Skeletal muscle cell (primary cell): ENCODE measurements at regions not wholly inside any gene's neighbourhood (a gene's known extent, or its start where the extent isn't known, plus 50 kb on each side); places are given as distances from the start of the nearest gene placed in this dataset.
"Not testable (repeated sequence)": the region's sequence is repeated elsewhere in the genome, so short reads cannot be mapped to it uniquely, and the experiment has no call there.

Source experiments
- DNase-seq: peaks from one replicate; pipeline ENCODE4 v3.0.0-alpha.2; 2010; ENCODE audit warnings: low read depth
- H3K4me3 ChIP-seq: 2 replicates; pipeline ENCODE4 v1.5.1; 2011; ENCODE audit warnings: low read depth, mild to moderate bottlenecking, control low read depth, low read length, moderate library complexity

DNA sequence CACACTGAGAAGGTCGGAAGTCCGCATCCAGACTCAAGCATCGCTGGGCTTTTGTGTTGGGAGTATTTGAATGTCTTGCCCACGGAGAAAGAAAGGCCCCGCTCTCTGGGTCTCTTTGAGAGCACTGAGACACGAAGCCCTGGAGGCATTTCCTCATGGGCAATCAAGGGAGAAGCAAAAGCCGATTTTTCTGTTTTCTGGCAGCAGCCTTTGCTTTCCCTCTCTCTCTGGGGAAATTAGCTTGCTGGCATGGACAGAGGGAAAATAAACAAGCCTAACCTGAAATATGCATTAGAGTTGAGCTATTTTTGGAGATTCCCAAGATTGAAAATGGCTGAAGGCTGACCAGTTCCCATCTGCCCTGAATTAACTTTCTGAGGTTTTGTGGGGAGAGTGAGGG is 238.7 kb downstream of the HAPSTR1 start:
- DNase-seq: no peak
- H3K4me3 ChIP-seq: no peak overlapping the region

DNA sequence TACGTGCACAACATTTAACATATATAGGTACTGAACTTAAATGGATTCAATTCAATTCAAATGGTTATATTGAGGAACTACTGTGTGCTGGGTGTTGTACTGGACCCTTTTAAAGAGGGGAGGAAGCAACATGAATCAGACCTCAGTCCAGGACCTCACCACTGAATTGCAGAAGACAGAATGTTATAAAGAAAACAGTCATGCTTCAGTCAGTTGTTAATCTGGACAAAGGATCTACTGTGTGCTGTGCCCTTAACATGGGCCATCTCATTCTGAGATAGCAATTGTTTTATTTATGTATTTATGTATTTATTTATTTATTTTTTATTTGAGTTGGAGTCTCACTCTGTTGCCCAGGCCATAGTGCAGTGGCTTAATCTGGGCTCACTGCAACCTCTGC is 240.1 kb downstream of the HAPSTR1 start:
- no peak overlapping the region for H3K4me3 ChIP-seq
- no peak for DNase-seq

DNA sequence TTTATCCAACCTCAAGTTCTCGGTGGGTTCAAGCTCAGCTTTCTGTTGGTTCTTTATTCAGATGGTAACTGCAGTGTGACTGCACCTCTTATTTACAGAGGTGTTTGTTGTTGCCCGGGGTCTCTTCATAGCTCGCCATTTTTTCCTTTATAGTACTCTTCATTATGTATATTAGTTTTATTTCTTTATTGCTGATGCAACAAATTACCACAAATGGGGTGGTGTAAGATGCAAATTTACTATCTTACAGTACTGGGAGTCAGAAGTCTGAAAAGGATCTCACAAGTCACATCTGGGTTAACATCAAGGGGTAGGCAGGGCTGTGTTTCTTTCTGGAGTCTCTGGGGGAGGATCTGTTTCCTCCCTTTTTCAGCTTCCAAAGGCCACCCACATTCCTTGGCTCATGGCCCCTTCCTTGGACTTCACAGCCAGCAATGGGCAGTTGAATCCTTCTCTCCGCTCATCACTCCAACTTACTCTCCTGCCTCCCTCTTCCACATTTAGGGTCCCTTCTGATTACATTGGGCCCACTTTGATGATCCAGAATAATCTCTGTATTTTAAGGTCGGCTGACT is 241.2 kb downstream of the HAPSTR1 start:
- no peak for DNase-seq
- no peak overlapping the region for H3K4me3 ChIP-seq

DNA sequence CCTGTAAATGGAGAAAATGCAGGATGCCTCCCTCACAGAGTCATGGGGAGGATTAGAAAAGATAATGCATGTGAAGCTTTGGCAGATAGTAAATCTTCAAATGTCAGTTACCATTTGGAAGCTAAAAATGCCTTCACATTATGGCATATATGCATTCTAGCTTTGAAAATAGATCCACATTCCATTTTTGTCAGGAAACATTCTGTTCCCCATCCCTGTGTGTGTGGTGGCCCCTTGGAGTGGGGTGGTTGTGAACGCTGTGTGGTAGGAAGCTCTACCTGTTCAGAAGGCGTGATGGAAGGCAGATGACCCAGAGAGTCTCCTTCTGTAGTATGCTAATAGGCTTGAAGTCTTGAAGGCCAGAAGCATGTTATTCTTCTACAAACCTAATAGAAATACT is 242.0 kb downstream of the HAPSTR1 start:
- H3K4me3 ChIP-seq: no peak overlapping the region
- no peak for DNase-seq

DNA sequence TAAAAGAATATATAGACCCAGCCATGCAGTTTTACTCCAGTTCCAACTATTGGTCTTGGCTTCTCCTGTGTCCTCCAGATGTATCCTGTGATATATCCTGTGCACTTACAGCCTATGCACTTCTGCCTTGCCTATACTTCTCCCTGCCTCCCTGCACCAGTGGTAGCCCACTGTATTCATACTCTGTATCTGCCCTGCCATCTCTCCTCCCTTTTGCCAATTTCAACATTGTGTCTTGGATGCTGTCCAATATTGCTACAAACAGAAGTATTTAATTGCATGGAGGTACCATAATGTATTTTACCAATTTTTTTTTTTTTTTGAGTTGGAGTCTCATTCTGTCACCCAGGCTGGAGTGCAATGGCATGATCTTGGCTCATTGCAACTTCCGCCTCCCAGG is 242.7 kb downstream of the HAPSTR1 start:
- DNase-seq: no peak

DNA sequence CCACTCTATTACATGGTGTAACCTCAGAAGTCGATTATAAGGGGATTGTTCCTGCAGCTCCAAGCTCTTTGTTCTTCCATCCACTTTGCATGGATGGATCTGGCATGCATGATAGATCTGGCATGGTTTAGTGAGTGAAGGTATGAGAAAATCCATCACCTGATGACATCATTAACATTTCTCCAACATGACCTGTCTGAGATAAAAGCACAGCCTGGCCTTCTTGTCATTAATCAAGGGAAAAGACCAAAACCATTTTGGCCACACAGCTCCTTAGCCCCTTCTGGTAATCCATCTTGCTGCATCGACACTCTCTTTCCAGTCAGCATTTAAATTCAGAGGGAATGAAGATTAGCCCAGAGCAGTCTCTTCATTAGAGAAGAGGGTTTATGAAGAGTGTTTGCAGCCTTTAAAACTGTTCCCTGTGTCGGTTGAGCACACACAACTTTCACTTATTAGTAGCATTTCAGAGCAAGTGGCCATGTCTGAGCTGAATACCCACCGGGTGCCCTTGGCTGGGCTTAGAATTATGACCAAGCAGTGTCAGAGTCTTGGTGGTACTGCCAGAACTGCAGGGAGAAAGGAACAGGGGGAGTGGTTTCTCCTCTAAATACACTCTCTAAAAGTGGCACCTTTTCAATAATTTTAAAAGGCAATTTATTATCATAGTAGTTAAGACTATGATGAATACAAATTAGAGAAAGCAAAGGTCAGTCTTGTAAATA is 246.0 kb downstream of the HAPSTR1 start:
- no peak overlapping the region for H3K4me3 ChIP-seq
- no peak for DNase-seq

More for the DNA sequence above, 242.7 kb downstream of the HAPSTR1 start:
- H3K4me3 ChIP-seq: no peak overlapping the region

DNA sequence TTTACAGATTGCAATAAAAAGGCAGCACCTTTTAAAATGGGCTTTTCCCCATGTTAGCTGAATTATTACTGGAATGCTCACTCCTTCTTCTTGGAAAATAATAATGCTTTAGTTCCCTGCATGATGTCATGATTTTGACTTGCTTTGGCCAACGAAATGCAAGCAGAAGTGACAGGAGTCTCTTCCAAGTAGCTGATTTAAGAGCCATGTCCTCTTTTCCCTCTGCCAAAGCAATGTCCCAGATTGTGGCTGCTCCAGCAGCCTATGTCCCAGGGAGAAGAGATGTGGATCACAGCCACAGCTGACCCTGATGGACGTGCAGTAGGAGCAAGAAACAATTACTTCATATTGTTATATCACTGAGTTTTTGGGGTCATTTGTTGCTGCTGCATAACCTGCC is 246.6 kb downstream of the HAPSTR1 start:
- no peak for DNase-seq
- no peak overlapping the region for H3K4me3 ChIP-seq

DNA sequence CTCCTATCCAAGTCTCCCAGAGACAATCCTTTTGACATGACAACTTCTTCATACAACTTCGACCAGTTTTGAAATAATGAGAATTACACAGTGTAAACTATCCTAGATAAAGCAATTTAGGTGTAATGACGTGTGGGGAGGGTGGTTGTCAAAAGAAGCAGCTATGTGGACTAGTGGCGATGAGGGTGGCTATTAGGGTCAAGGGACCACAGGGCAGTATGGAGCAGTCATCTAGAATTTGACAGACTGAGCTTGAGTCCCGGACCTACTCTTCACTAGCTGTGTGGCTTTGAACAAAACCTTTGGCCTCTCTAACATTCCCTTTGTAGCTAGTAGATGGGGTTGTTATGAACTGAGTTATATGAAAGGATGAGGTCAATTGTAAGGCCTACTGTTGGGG is 247.1 kb downstream of the HAPSTR1 start:
- no peak for DNase-seq
- no peak overlapping the region for H3K4me3 ChIP-seq

DNA sequence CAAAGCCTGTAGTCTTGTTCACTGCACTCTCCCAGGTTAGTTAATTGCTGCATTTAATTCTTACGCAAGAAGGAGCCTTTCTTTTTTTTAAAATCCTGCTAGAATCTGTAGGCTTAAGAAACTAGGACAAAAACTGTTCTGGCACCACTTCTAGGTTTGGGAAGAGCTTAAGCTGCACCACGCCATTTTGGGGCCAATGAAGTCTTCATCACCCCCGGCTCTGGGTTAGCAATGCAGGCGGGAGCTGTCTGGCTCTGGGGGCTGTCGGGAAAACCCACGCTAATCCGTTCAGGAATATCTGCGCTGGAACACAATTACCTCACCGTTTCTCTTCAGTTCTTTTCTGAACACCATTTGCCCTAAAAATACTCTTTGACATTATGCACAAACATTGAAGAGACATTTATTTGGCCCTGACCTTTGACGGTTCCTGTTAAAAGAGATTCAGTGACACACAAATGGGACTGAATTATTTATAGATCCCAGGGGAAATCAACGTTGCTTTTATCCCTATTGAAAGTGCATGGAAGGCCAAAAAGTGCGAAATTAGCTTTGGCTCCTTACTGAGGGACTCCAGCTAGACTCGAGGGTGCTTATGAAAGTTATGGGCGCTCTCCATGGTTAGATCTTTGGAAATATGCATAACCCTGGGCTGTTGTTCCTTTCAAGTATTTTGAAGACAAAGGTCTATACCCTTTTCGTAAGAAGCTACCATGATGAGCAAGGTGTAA is 249.2 kb downstream of the HAPSTR1 start:
- H3K4me3 ChIP-seq: no peak overlapping the region
- no peak for DNase-seq

DNA sequence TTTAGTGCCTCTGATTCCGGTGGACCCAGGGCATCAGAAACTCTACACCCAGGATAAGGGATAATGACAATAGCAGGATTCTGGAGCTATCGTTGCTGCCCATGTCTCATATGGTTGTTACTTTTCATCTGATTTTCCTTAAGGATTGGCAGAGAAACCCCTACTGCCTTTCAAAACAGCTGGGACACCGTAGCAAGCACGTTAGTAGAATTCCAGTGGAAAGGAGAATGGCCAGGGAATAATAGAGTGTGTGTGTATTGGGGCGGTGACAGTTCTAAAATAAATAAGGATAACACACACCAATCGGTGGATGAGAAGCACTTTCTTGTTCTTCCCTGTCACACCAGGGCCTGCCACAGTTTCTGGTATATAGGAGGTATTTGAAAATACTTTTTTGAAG is 251.8 kb downstream of the HAPSTR1 start:
- no peak for DNase-seq
- H3K4me3 ChIP-seq: no peak overlapping the region

DNA sequence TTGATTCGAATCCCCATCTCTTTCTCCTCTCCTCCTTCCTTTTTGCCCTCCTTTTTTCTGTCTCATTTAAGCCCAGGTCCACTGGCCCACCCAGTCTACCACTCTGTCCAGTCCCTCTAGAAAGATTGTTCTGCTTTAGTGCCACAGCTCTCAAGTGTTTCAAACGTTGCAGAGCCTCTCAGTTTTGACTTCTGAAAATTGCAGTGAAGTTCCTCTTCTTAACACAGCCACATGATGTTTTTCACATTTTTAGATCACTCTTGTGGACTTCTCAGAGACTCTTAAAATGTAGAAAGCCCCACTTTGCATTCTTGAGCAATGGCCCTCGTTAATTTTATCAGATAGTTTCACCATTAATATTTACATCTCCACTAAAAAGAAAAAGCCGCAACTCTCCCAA is 253.1 kb downstream of the HAPSTR1 start:
- DNase-seq: no peak
- no peak overlapping the region for H3K4me3 ChIP-seq

DNA sequence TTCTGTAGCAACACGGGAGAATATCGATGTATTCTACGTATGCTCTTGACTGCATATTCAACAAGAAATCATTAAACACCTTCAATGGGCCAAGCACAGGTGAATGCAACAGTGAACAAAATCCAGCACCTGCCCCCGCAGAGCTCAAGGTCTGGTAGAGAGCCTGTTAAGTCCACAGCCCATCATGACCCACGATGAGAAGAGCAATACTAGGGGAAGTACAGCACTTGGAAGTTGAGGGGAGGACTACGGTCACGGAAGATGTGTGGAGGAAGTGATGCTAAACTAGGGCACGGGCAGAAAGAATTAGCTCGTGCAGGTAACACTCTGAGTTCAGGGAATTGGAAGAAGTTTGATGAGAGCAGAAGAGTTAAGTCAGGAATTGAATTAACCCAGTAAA is 253.6 kb downstream of the HAPSTR1 start:
- no peak overlapping the region for H3K4me3 ChIP-seq
- DNase-seq: no peak

DNA sequence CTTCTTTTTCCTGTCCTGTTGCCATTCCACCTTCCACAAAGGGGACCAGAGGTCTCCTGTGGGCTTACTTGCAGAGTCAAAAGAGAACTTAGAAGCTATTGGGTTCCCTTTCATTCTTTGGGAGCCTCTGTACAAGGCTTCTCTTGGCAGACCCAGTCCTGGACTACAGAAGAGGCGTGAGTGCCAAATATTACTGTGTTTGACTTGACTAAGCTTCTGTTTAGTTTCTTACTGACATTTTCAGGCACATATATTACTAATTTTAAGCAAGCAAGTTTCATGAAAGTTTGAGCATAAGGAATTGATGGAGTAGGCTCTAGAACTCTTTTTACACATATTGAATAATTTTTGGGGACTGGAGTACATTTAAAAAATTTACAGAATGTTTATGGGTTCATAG is 254.4 kb downstream of the HAPSTR1 start:
- H3K4me3 ChIP-seq: no peak overlapping the region
- no peak for DNase-seq

DNA sequence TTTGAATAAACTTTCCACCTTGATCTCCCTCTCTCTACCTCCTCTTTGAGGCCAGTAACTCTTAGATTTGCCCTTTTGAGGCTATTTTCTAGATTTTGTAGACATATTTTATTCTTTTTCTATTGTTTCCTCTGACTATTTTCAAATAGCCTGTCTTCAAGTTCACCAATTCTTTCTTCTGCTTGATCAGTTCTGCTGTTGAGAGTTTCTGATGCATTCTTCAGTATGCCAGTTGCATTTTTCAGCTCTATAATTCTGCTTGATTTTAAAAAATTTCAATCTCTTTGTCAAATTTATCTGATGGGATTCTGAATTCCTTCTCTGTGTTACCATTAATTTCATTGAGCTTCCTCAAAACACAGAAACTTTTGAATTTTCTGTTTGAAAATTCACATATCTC is 257.5 kb downstream of the HAPSTR1 start:
- no peak overlapping the region for H3K4me3 ChIP-seq
- no peak for DNase-seq

DNA sequence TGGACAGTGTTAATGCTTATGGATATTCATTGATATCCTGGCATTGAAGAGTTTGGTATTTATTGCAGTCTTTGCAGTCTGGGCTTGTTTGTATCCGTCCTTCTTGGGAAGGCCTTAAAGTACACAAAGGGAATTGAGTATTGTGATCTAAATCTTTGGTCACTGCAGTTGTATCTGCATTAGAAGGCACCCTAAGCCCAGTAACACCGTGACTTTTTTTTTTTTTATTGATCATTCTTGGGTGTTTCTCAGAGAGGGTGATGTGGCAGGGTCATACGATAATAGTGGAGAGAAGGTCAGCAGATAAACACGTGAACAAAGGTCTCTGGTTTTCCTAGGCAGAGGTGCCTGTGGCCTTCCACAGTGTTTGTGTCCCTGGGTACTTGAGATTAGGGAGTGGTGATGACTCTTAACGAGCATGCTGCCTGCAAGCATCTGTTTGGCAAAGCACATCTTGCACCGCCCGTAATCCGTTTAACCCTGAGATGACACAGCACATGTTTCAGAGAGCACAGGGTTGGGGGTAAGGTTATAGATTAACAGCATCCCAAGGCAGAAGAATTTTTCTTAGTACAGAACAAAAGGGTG is 258.0 kb downstream of the HAPSTR1 start:
- H3K4me3 ChIP-seq, DNase-seq: not testable (repeated sequence)

DNA sequence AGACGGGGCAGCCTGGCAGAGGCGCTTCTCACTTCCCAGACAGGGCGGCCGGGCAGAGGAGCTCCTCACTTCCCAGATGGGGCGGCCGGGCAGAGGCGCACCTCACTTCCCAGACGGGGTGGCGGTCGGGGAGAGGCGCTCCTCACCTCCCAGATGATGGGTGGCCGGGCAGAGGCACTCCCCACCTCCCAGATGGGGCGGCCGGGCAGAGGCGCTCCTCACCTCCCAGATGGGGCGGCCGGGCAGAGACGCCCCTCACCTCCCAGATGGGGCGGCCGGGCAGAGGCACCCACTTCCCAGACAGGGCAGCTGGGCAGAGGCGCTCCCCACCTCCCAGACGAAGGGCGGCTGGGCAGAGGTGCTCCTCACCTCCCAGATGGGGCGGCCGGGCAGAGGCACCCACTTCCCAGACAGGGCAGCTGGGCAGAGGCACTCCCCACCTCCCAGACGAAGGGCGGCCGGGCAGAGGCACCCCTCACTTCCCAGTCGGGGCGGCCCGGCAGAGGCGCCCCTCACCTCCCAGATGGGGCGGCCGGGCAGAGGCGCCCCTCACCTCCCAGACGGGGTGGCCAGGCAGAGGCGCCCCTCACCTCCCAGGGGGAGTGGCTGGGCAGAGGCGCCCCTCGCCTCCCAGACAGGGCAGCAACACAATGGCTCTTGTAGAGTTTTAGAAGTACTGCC is 258.8 kb downstream of the HAPSTR1 start:
- not testable (repeated sequence) for DNase-seq, H3K4me3 ChIP-seq

DNA sequence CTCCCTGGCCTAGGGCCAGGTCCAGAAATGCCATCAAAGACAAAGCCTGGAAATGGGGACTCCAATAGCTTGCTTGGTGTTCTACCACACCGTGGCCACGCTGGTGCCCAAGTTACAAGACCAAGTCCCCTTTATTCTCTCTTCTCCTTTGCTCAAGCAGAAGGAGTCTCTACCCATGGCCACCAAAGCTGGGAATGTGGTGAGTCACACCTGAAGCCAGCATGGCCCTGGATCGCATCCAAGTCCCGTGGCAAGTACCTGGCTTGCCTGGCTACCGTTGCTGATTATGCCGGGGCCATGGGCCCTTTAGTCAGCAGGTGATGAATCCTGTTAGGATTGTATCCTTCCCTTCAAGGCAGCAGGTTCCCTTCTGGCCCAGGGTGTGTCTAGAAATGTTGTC is 260.0 kb downstream of the HAPSTR1 start:
- no peak overlapping the region for H3K4me3 ChIP-seq
- DNase-seq: no peak

DNA sequence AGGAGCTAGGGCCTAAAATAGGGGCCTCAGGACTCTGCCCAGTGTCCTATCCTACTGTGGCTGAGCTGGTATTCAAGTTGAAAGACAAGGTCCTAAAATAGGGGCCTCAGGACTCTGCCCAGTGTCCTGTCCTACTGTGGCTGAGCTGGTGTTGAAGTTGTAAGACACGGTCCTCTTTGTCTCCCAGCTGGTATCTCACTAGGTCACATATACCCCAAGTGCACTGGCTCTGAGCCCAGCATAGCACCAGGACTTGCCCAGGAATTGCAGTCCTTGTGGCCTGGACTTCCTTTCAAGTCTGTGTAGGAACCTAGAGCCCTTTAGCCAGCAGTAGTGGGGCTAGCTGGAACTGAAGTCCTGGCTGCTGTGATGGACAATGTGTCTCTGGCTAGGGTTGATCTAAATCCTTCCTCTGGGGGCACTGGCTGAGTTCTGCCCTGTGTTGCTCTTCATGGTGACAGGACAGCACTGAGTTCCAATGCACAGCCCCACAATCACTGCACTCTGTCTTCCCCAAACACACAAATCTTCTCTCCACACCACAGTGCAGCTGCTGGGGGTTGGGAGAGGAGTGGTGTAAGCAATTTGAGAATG is 260.5 kb downstream of the HAPSTR1 start:
- no peak overlapping the region for H3K4me3 ChIP-seq
- DNase-seq: no peak

DNA sequence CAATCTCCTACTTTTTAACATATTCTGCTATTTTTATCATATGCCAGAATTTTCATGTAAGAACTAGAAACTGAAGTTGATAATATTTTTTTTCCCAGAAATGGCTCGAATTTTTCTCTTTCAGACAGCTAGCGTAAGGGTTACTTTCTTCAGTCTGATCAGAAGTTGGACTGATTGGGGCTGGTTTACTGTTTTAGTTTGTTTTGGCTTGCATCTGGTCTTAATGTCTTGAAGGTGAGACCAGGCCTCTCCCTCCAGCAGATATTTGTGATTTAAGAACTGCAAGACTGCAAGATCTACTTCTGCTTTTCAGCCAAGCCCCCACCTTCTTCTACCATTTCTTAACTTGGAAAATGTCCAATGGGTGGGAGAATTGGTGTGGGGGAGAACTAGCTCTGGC is 266.4 kb downstream of the HAPSTR1 start:
- no peak for DNase-seq
- H3K4me3 ChIP-seq: no peak overlapping the region

DNA sequence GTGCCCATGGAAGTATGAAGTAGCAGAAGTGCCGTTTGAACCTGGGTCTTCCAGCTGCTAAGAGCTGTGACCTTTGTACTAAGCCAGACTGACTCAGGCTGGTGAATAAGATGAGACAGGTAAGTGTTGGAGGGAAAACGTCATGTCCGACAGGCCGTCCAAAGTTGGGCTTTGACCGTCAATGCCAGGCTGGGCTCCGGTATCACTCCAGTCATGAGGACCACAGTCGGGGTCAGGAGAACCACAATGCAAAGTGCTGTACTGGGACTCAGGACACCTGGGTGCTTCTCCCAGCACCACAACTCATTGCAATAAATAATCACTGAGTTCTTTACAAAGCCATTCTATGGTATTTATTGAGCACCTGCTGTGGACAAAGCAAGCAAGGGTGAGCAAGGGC is 268.6 kb downstream of the HAPSTR1 start:
- no peak overlapping the region for H3K4me3 ChIP-seq
- DNase-seq: no peak
